Osteocyte (in vitro differentiated cells): ENCODE measurements at regions not wholly inside any gene's neighbourhood (a gene's known extent, or its start where the extent isn't known, plus 50 kb on each side); places are given as distances from the start of the nearest gene placed in this dataset. TPM values are rescaled to one million over a fixed set of nuclear protein-coding genes. Genes with fewer than 3 reads are reported as not detected.

Source experiments
- DNase-seq: peaks from one replicate; pipeline ENCODE4 v3.0.0; 2021; ENCODE audit warnings: mixed read lengths; ENCODE audit not compliant: unreplicated experiment; ENCODE audit errors: extremely low spot score
- H3K27ac Mint-ChIP-seq: one replicate; pipeline ENCODE4 v1.8.0; 2021; ENCODE audit warnings: mild to moderate bottlenecking, mixed read lengths; ENCODE audit not compliant: unreplicated experiment
- H3K27me3 Mint-ChIP-seq: one replicate; pipeline ENCODE4 v1.8.0; 2021; ENCODE audit warnings: mixed read lengths; ENCODE audit not compliant: unreplicated experiment
- H3K36me3 Mint-ChIP-seq: one replicate; pipeline ENCODE4 v1.8.0; 2021; ENCODE audit warnings: mixed read lengths; ENCODE audit not compliant: unreplicated experiment
- H3K4me1 Mint-ChIP-seq: one replicate; pipeline ENCODE4 v1.8.0; 2021; ENCODE audit warnings: mixed read lengths; ENCODE audit not compliant: unreplicated experiment
- H3K4me3 Mint-ChIP-seq: one replicate; pipeline ENCODE4 v1.8.0; 2021; ENCODE audit warnings: mild to moderate bottlenecking, moderate library complexity, mixed read lengths; ENCODE audit not compliant: unreplicated experiment
- H3K9me3 Mint-ChIP-seq: one replicate; pipeline ENCODE4 v1.8.0; 2021; ENCODE audit warnings: mixed read lengths; ENCODE audit not compliant: unreplicated experiment
- CTCF ChIP-seq: fragments of 200-600 bp; sonication (generic); IDR thresholded peaks from 2 replicates; pipeline ENCODE4 v1.5.0; 2021; ENCODE audit warnings: antibody characterized with exemption, mild to moderate bottlenecking, moderate library complexity
- microRNA-seq: library from miRNA; unstranded; fragments of <30 nt; microRNA quantifications from one replicate; pipeline ENCODE4 v1.1.0, GENCODE V29; 2020; ENCODE audit not compliant: unreplicated experiment

- no peak overlapping the region for H3K27ac Mint-ChIP-seq
- H3K9me3 Mint-ChIP-seq = no peaks in the 10 kb centered on the region
- TF ChIP-seq CTCF = no peak
- no peak for DNase-seq
- H3K4me3 Mint-ChIP-seq = no peak overlapping the region
- no peaks in the 10 kb centered on the region for H3K4me1 Mint-ChIP-seq
- H3K27me3 Mint-ChIP-seq = no peaks in the 10 kb centered on the region
- H3K36me3 Mint-ChIP-seq = peaks cover 8% of the 10 kb centered on the region
Observed at GRCh38 chr22:25508761-25509321, 55.6 kb upstream of the GRK3 start.

GRCh38 chr22:25509374-25509791 is 55.1 kb upstream of the GRK3 start:
- Mint-ChIP-seq H3K27ac (no peak overlapping the region), H3K36me3 (peaks cover 8% of the 10 kb centered on the region), H3K27me3 (no peaks in the 10 kb centered on the region), H3K9me3 (no peaks in the 10 kb centered on the region), H3K4me1 (no peaks in the 10 kb centered on the region), H3K4me3 (no peak overlapping the region)
- TF ChIP-seq CTCF = no peak
- DNase-seq = no peak

- Mint-ChIP-seq H3K36me3 (peaks cover 8% of the 10 kb centered on the region), H3K4me1 (no peaks in the 10 kb centered on the region), H3K27ac (no peak overlapping the region), H3K9me3 (no peaks in the 10 kb centered on the region), H3K4me3 (no peak overlapping the region), H3K27me3 (no peaks in the 10 kb centered on the region)
- no peak for DNase-seq
- no peak for TF ChIP-seq CTCF
Observed at GRCh38 chr22:25510876-25511275, 53.6 kb upstream of the GRK3 start.

GRCh38 chr22:25511725-25512124 is 52.8 kb upstream of the GRK3 start:
- no peak for DNase-seq
- no peak for TF ChIP-seq CTCF
- Mint-ChIP-seq H3K27me3 (no peaks in the 10 kb centered on the region), H3K27ac (no peak overlapping the region), H3K4me1 (no peaks in the 10 kb centered on the region), H3K9me3 (no peaks in the 10 kb centered on the region), H3K36me3 (peaks cover 8% of the 10 kb centered on the region), H3K4me3 (no peak overlapping the region)

GRCh38 chr22:25514436-25515180 is 49.9 kb upstream of the GRK3 start:
- no peaks in the 10 kb centered on the region for H3K4me1 Mint-ChIP-seq

More at GRCh38 chr22:25514436-25515180, 49.9 kb upstream of the GRK3 start:
- H3K27me3 Mint-ChIP-seq = no peaks in the 10 kb centered on the region
- no peak for DNase-seq
- H3K9me3 Mint-ChIP-seq = no peaks in the 10 kb centered on the region
- no peak overlapping the region for H3K27ac Mint-ChIP-seq
- H3K36me3 Mint-ChIP-seq = peaks cover 8% of the 10 kb centered on the region
- no peak for TF ChIP-seq CTCF
- H3K4me3 Mint-ChIP-seq = no peak overlapping the region

Small RNA genes in the stretch of these regions (microRNA-seq; reads per million reads assigned to microRNA genes)
- gene MIR6817 = not detected
